ENCODE measurements at regions not wholly inside any gene's neighbourhood (a gene's known extent, or its start where the extent isn't known, plus 50 kb on each side); places are given as distances from the start of the nearest gene placed in this dataset.

- DNase-seq (ENCODE audit: low spot score), result no peak
- H3K27ac ChIP-seq, result no peak overlapping the region
- POLR2A ChIA-PET (ENCODE audit: low non-redundant PET), result no interaction called here
- CTCF ChIA-PET, result no interaction called here
- no peak for TF ChIP-seq CTCF (conservative IDR thresholded peaks at IDR 0.05; ENCODE audit: low read depth)
Observed at GRCh38 chr3:73197187-73197586, 135.7 kb downstream of the EBLN2 start.

GRCh38 chr3:73203101-73203500 lies 141.6 kb downstream of the EBLN2 start:
- ChIA-PET POLR2A (ENCODE audit: low non-redundant PET) (no interaction called here), CTCF (no interaction called here)
- H3K27ac ChIP-seq, result no peak overlapping the region
- no peak for DNase-seq (ENCODE audit: low spot score)
- no peak for TF ChIP-seq CTCF (conservative IDR thresholded peaks at IDR 0.05; ENCODE audit: low read depth)

GRCh38 chr3:73203633-73204032 lies 142.2 kb downstream of the EBLN2 start:
- DNase-seq (ENCODE audit: low spot score), result no peak
- CTCF ChIA-PET, result no interaction called here
- H3K27ac ChIP-seq, result no peak overlapping the region
- POLR2A ChIA-PET (ENCODE audit: low non-redundant PET), result no interaction called here
- TF ChIP-seq CTCF (conservative IDR thresholded peaks at IDR 0.05; ENCODE audit: low read depth), result no peak

- DNase-seq (ENCODE audit: low spot score), result no peak
- CTCF ChIA-PET, result no interaction called here
- H3K27ac ChIP-seq, result no peak overlapping the region
- TF ChIP-seq CTCF (conservative IDR thresholded peaks at IDR 0.05; ENCODE audit: low read depth), result no peak
- POLR2A ChIA-PET (ENCODE audit: low non-redundant PET), result no interaction called here
Observed at GRCh38 chr3:73204841-73205240, 143.4 kb downstream of the EBLN2 start.

GRCh38 chr3:73206030-73206429 lies 144.6 kb downstream of the EBLN2 start:
- no peak for TF ChIP-seq CTCF (conservative IDR thresholded peaks at IDR 0.05; ENCODE audit: low read depth)
- POLR2A ChIA-PET (ENCODE audit: low non-redundant PET), result no interaction called here
- CTCF ChIA-PET, result no interaction called here

GRCh38 chr3:73207946-73208440 lies 146.5 kb downstream of the EBLN2 start:
- ChIA-PET POLR2A (ENCODE audit: low non-redundant PET) (no interaction called here), CTCF (no interaction called here)
- no peak for TF ChIP-seq CTCF (conservative IDR thresholded peaks at IDR 0.05; ENCODE audit: low read depth)
- DNase-seq (ENCODE audit: low spot score), result no peak
- no peak overlapping the region for H3K27ac ChIP-seq

More at GRCh38 chr3:73206030-73206429, 144.6 kb downstream of the EBLN2 start:
- no peak overlapping the region for H3K27ac ChIP-seq
- DNase-seq (ENCODE audit: low spot score), result no peak

GRCh38 chr3:73210759-73211158 lies 149.3 kb downstream of the EBLN2 start:
- POLR2A ChIA-PET (ENCODE audit: low non-redundant PET), result no interaction called here

More at GRCh38 chr3:73210759-73211158, 149.3 kb downstream of the EBLN2 start:
- no peak for TF ChIP-seq CTCF (conservative IDR thresholded peaks at IDR 0.05; ENCODE audit: low read depth)
- DNase-seq (ENCODE audit: low spot score), result no peak
- H3K27ac ChIP-seq, result no peak overlapping the region
- CTCF ChIA-PET, result no interaction called here

Measured in RWPE1 (cell line).